OCI-LY3 (cell line): ENCODE measurements at regions not wholly inside any gene's neighbourhood (a gene's known extent, or its start where the extent isn't known, plus 50 kb on each side); places are given as distances from the start of the nearest gene placed in this dataset.

Experiments used
- H2AFZ ChIP-seq: fragments of 200-600, 300-600 bp; shearing (Covaris generic); 2 replicates; pipeline ENCODE4 v1.6.0; 2014; ENCODE audit warnings: antibody characterized with exemption, low read depth, low read length
- H3K27ac ChIP-seq: fragments of 200-600, 300-600 bp; sonication (generic); 2 replicates; pipeline ENCODE4 v1.5.1; 2014; ENCODE audit warnings: mild to moderate bottlenecking, low read length, moderate library complexity, mixed read lengths
- H3K27me3 ChIP-seq: fragments of 200-600, 300-600 bp; sonication (generic); 2 replicates; pipeline ENCODE4 v1.6.1; 2014; ENCODE audit warnings: low read depth, low read length, mixed read lengths
- H3K36me3 ChIP-seq: fragments of 200-600, 300-600 bp; sonication (generic); replicated peaks from 2 replicates; pipeline ENCODE3; 2014; ENCODE audit warnings: low read depth, low read length, mixed read lengths
- H3K4me1 ChIP-seq: fragments of 300-600, 200-600 bp; sonication (generic); 2 replicates; pipeline ENCODE4 v1.6.1; 2014; ENCODE audit warnings: low read length, mixed read lengths
- H3K4me2 ChIP-seq: fragments of 200-600, 300-600 bp; sonication (generic); 2 replicates; pipeline ENCODE4 v1.6.1; 2014; ENCODE audit warnings: low read length, mixed read lengths
- H3K4me3 ChIP-seq: fragments of 300-600, 200-600 bp; sonication (generic); 2 replicates; pipeline ENCODE4 v1.5.1; 2014; ENCODE audit warnings: antibody characterized with exemption, mild to moderate bottlenecking, low read length, moderate library complexity
- H3K79me2 ChIP-seq: fragments of 300-600, 200-600 bp; shearing (Covaris generic); 2 replicates; pipeline ENCODE4 v1.6.1; 2014; ENCODE audit warnings: mild to moderate bottlenecking, low read length, mixed read lengths
- H3K9ac ChIP-seq: fragments of 300-600, 200-600 bp; shearing (Covaris generic); 2 replicates; pipeline ENCODE4 v1.6.0; 2014; ENCODE audit warnings: mild to moderate bottlenecking, low read length, moderate library complexity
- H3K9me3 ChIP-seq: fragments of 200-600, 300-600 bp; shearing (Covaris generic); 2 replicates; pipeline ENCODE4 v1.6.1; 2014; ENCODE audit warnings: low read length, mixed read lengths; ENCODE audit not compliant: insufficient read depth
- H4K20me1 ChIP-seq: fragments of 200-600, 300-600 bp; sonication (generic); 2 replicates; pipeline ENCODE4 v1.6.1; 2016; ENCODE audit warnings: low read length, mixed read lengths; ENCODE audit not compliant: insufficient read depth
- CTCF ChIP-seq: fragments of 200-600, 300-600 bp; sonication (generic); IDR thresholded peaks from 2 replicates; pipeline ENCODE4 v1.5.1; 2014; ENCODE audit warnings: antibody characterized with exemption, low read length, low read depth
- EZH2phosphoT487 ChIP-seq: fragments of 200-600 bp; shearing (Covaris generic); IDR thresholded peaks from 2 replicates; pipeline ENCODE4 v1.6.1; 2018; ENCODE audit warnings: antibody characterized with exemption, mixed run types, low read depth

GRCh38 chr1:193747579-193747978 lies 561.2 kb upstream of the B3GALT2 start:
- no peak overlapping the region for H3K27ac ChIP-seq
- H2AFZ ChIP-seq, result no peak overlapping the region
- H3K4me3 ChIP-seq, result no peak overlapping the region
- H3K36me3 ChIP-seq, result no peaks in the 10 kb centered on the region
- TF ChIP-seq CTCF (no peak), EZH2phosphoT487 (no peak)
- no peaks in the 10 kb centered on the region for H4K20me1 ChIP-seq
- H3K9me3 ChIP-seq, result no peaks in the 10 kb centered on the region
- H3K27me3 ChIP-seq, result no peaks in the 10 kb centered on the region
- no peak overlapping the region for H3K9ac ChIP-seq
- no peak overlapping the region for H3K4me2 ChIP-seq
- no peaks in the 10 kb centered on the region for H3K4me1 ChIP-seq
- H3K79me2 ChIP-seq, result no peaks in the 10 kb centered on the region

GRCh38 chr1:193741228-193741627 lies 554.8 kb upstream of the B3GALT2 start:
- H3K4me2 ChIP-seq, result no peak overlapping the region
- H3K4me3 ChIP-seq, result no peak overlapping the region
- no peaks in the 10 kb centered on the region for H3K4me1 ChIP-seq
- H3K27ac ChIP-seq, result no peak overlapping the region
- no peaks in the 10 kb centered on the region for H3K36me3 ChIP-seq
- H4K20me1 ChIP-seq, result no peaks in the 10 kb centered on the region
- no peaks in the 10 kb centered on the region for H3K9me3 ChIP-seq
- H2AFZ ChIP-seq, result no peak overlapping the region
- TF ChIP-seq CTCF (no peak), EZH2phosphoT487 (no peak)
- H3K79me2 ChIP-seq, result no peaks in the 10 kb centered on the region
- no peak overlapping the region for H3K9ac ChIP-seq
- no peaks in the 10 kb centered on the region for H3K27me3 ChIP-seq

- H3K4me3 ChIP-seq, result no peak overlapping the region
- no peak overlapping the region for H2AFZ ChIP-seq
- no peaks in the 10 kb centered on the region for H3K4me1 ChIP-seq
- H3K9ac ChIP-seq, result no peak overlapping the region
- no peaks in the 10 kb centered on the region for H3K79me2 ChIP-seq
- no peak overlapping the region for H3K4me2 ChIP-seq
- no peaks in the 10 kb centered on the region for H3K36me3 ChIP-seq
- H4K20me1 ChIP-seq, result no peaks in the 10 kb centered on the region
- no peak overlapping the region for H3K27ac ChIP-seq
- no peaks in the 10 kb centered on the region for H3K27me3 ChIP-seq
- no peak for TF ChIP-seq EZH2phosphoT487
- no peak for TF ChIP-seq CTCF
- H3K9me3 ChIP-seq, result no peaks in the 10 kb centered on the region
Measured at GRCh38 chr1:193740762-193741161, 554.3 kb upstream of the B3GALT2 start.

- Histone ChIP-seq H4K20me1 (no peaks in the 10 kb centered on the region), H3K36me3 (no peaks in the 10 kb centered on the region), H3K4me3 (no peak overlapping the region), H3K27ac (no peak overlapping the region), H3K9ac (no peak overlapping the region), H3K79me2 (no peaks in the 10 kb centered on the region), H3K4me2 (no peak overlapping the region), H3K4me1 (no peaks in the 10 kb centered on the region), H3K27me3 (no peaks in the 10 kb centered on the region), H2AFZ (no peak overlapping the region), H3K9me3 (no peaks in the 10 kb centered on the region)
- TF ChIP-seq EZH2phosphoT487 (no peak), CTCF (no peak)
Measured at GRCh38 chr1:193736507-193736906, 550.1 kb upstream of the B3GALT2 start.
